SK-N-SH (cell line): ENCODE measurements at regions not wholly inside any gene's neighbourhood (a gene's known extent, or its start where the extent isn't known, plus 50 kb on each side); places are given as distances from the start of the nearest gene placed in this dataset.

ENCODE experiments used
- CTCF ChIA-PET: fragments of 300-600, 350-600 bp; formaldehyde crosslinking; extraction: SDS; loops from one replicate; lab custom pipeline; 2021; lab: Yijun Ruan, JAX
- POLR2A ChIA-PET: fragments of 350-600 bp; sonication (Branson Sonifier 250); formaldehyde crosslinking; extraction: SDS; loops from one replicate; lab custom pipeline; 2020; ENCODE audit warnings: antibody characterized with exemption, inconsistent platforms; lab: Yijun Ruan, JAX
- DNase-seq: peaks from one replicate; pipeline ENCODE4 v3.0.0; 2012
- H2AFZ ChIP-seq: fragments of 200-600 bp; sonication (generic); 2 replicates; pipeline ENCODE4 v1.8.1; 2016; ENCODE audit warnings: antibody characterized with exemption, mild to moderate bottlenecking, low read depth
- H3F3A ChIP-seq: fragments of 200-600 bp; sonication (generic); replicated peaks from 2 replicates; pipeline ENCODE3; 2016; ENCODE audit warnings: antibody characterized with exemption, mild to moderate bottlenecking; ENCODE audit not compliant: insufficient read depth
- H3K27ac ChIP-seq, 2 experiments: fragments of 200-500 bp in 1 of 2; fragments of 200-600 bp in 1 of 2; sonication (Bioruptor generic) in 1 of 2; sonication (generic), shearing (Covaris generic) in 1 of 2; 2 replicates each; pipeline versions ENCODE4 v1.5.1 to v1.6.1; 2014 to 2016; ENCODE audit warnings: low read depth in 2 of 2, inconsistent platforms in 1 of 2, low read length in 1 of 2, mild to moderate bottlenecking in 1 of 2, mixed read lengths in 1 of 2
- H3K27me3 ChIP-seq: fragments of 200-600 bp; sonication (generic), shearing (Covaris generic); 2 replicates; pipeline ENCODE4 v1.6.1; 2016; ENCODE audit warnings: mixed run types; ENCODE audit not compliant: insufficient read depth
- H3K36me3 ChIP-seq, 2 experiments: fragments of 200-500 bp in 1 of 2; fragments of 200-600 bp in 1 of 2; sonication (Bioruptor generic) in 1 of 2; sonication (generic) in 1 of 2; replicated peaks in 1 of 2; 2 replicates each; pipeline versions ENCODE3 to v1.5.1; 2014 to 2016; ENCODE audit warnings: low read length in 1 of 2, mild to moderate bottlenecking in 1 of 2; ENCODE audit not compliant: insufficient read depth in 2 of 2, control insufficient read depth in 1 of 2
- H3K4me1 ChIP-seq, 2 experiments: fragments of 200-500 bp in 1 of 2; fragments of 200-600 bp in 1 of 2; sonication (Bioruptor generic) in 1 of 2; sonication (generic), shearing (Covaris generic) in 1 of 2; 2 replicates each; pipeline versions ENCODE4 v1.5.1 to v1.6.1; 2014 to 2016; ENCODE audit warnings: low read depth in 1 of 2, low read length in 1 of 2, mixed run types in 1 of 2; ENCODE audit not compliant: insufficient read depth in 2 of 2, control insufficient read depth in 1 of 2
- H3K4me2 ChIP-seq: fragments of 200-600 bp; sonication (generic), shearing (Covaris generic); 2 replicates; pipeline ENCODE4 v1.6.1; 2017; ENCODE audit warnings: mixed run types
- H3K4me3 ChIP-seq, 2 experiments: fragments of 200-500 bp in 1 of 2; fragments of 200-600 bp in 1 of 2; sonication (Bioruptor generic) in 1 of 2; sonication (generic), shearing (Covaris generic) in 1 of 2; 2 replicates each; pipeline versions ENCODE4 v1.5.1 to v1.8.1; 2014 to 2016; ENCODE audit warnings: low read depth in 2 of 2, inconsistent platforms in 1 of 2, low read length in 1 of 2, mild to moderate bottlenecking in 1 of 2, mixed read lengths in 1 of 2, moderate library complexity in 1 of 2
- H3K79me2 ChIP-seq: fragments of 200-600 bp; sonication (generic); 2 replicates; pipeline ENCODE4 v1.8.1; 2017; ENCODE audit warnings: mild to moderate bottlenecking; ENCODE audit not compliant: insufficient read depth
- H3K9ac ChIP-seq: fragments of 200-600 bp; sonication (generic); 2 replicates; pipeline ENCODE4 v1.6.1; 2017; ENCODE audit warnings: mixed run types
- H3K9me2 ChIP-seq: fragments of 200-600 bp; sonication (generic); 2 replicates; pipeline ENCODE4 v1.6.1; 2017; ENCODE audit warnings: mixed run types
- H3K9me3 ChIP-seq: fragments of 200-600 bp; sonication (generic); 2 replicates; pipeline ENCODE4 v1.6.1; 2017; ENCODE audit warnings: mixed run types, mild to moderate bottlenecking, moderate library complexity
- H4K20me1 ChIP-seq: fragments of 200-600 bp; sonication (generic); 2 replicates; pipeline ENCODE4 v1.6.1; 2017; ENCODE audit warnings: mild to moderate bottlenecking, mixed run types; ENCODE audit not compliant: insufficient read depth
- CTCF ChIP-seq: fragments of 200-600 bp; sonication (generic); IDR thresholded peaks from 2 replicates; pipeline ENCODE4 v1.6.1; 2017; ENCODE audit warnings: antibody characterized with exemption, mild to moderate bottlenecking, moderate library complexity
- EP300 ChIP-seq, 2 experiments: IDR thresholded peaks; 2 replicates each; pipeline versions ENCODE4 v1.4.0 to v1.6.1; 2012; ENCODE audit warnings: borderline replicate concordance in 1 of 2, low read depth in 1 of 2, low read length in 1 of 2
- EZH2phosphoT487 ChIP-seq: fragments of 200-600 bp; sonication (generic); IDR thresholded peaks from 2 replicates; pipeline ENCODE4 v1.6.1; 2017; ENCODE audit warnings: low read depth, mixed run types, mild to moderate bottlenecking, antibody characterized with exemption, moderate library complexity, borderline replicate concordance
- FOSL2 ChIP-seq: IDR thresholded peaks from 2 replicates; pipeline ENCODE4 v1.4.0; 2012; ENCODE audit warnings: low read depth, mild to moderate bottlenecking, moderate library complexity, borderline replicate concordance
- FOXJ3 ChIP-seq: sonication (generic); formaldehyde crosslinking; IDR thresholded peaks from 2 replicates; pipeline ENCODE4 v1.5.1; 2020; ENCODE audit warnings: mild to moderate bottlenecking, missing genetic modification reagents
- GABPA ChIP-seq: IDR thresholded peaks from 2 replicates; pipeline ENCODE4 v1.4.0; 2012; ENCODE audit warnings: low read depth, mild to moderate bottlenecking
- JUND ChIP-seq: IDR thresholded peaks from 2 replicates; pipeline ENCODE4 v1.4.0; 2012
- MEF2A ChIP-seq: IDR thresholded peaks from 2 replicates; pipeline ENCODE4 v1.4.0; 2012; ENCODE audit warnings: low read depth, borderline replicate concordance
- NRF1 ChIP-seq: IDR thresholded peaks from 2 replicates; pipeline ENCODE4 v1.6.1; 2012; ENCODE audit warnings: low read depth, mild to moderate bottlenecking, low read length
- POLR2AphosphoS5 ChIP-seq: IDR thresholded peaks from 2 replicates; pipeline ENCODE4 v1.6.1; 2012; ENCODE audit warnings: low read depth, low read length
- RAD21 ChIP-seq: IDR thresholded peaks from 2 replicates; pipeline ENCODE4 v1.6.1; 2012; ENCODE audit warnings: mild to moderate bottlenecking, low read length
- REST ChIP-seq: IDR thresholded peaks from 2 replicates; pipeline ENCODE4 v1.6.1; 2012; ENCODE audit warnings: mild to moderate bottlenecking, low read depth, low read length, moderate library complexity
- RFX5 ChIP-seq: IDR thresholded peaks from 2 replicates; pipeline ENCODE4 v1.6.1; 2012; ENCODE audit warnings: mild to moderate bottlenecking, improper control_type of control experiment, low read length
- RXRA ChIP-seq: IDR thresholded peaks from 2 replicates; pipeline ENCODE4 v1.4.0; 2012; ENCODE audit warnings: low read depth, mild to moderate bottlenecking, borderline replicate concordance
- SMC3 ChIP-seq: IDR thresholded peaks from 2 replicates; pipeline ENCODE4 v1.6.1; 2012; ENCODE audit warnings: low read depth, low read length, improper control_type of control experiment
- TEAD4 ChIP-seq: IDR thresholded peaks from 2 replicates; pipeline ENCODE4 v1.4.0; 2012; ENCODE audit warnings: mild to moderate bottlenecking, borderline replicate concordance; ENCODE audit not compliant: insufficient read depth
- USF1 ChIP-seq: IDR thresholded peaks from 2 replicates; pipeline ENCODE4 v1.4.0; 2012; ENCODE audit warnings: low read depth, borderline replicate concordance
- USF2 ChIP-seq: fragments of 150-350 bp; IDR thresholded peaks from 2 replicates; pipeline ENCODE4 v1.6.1; 2017; ENCODE audit warnings: antibody characterized with exemption, low read length, low read depth, borderline replicate concordance
- YY1 ChIP-seq: IDR thresholded peaks from 2 replicates; pipeline ENCODE4 v1.4.0; 2012; ENCODE audit warnings: low read depth, mild to moderate bottlenecking
- ZBTB33 ChIP-seq: IDR thresholded peaks from 2 replicates; pipeline ENCODE4 v1.4.0; 2012; ENCODE audit warnings: low read depth, borderline replicate concordance
- WGBS: methylation state at CpG from one replicate; pipeline ENCODE4 v1.1.6; 2017; ENCODE audit warnings: low lambda C conversion rate; 5-methylcytosine and 5-hydroxymethylcytosine counted together

- no peak overlapping the region for H2AFZ ChIP-seq
- H4K20me1 ChIP-seq = no peaks in the 10 kb centered on the region
- no peaks in the 10 kb centered on the region for H3K27me3 ChIP-seq
- H3K4me3 ChIP-seq = no peak overlapping the region
- H3K27ac ChIP-seq = no peak overlapping the region
- no peaks in the 10 kb centered on the region for H3K9me3 ChIP-seq
- no peaks in the 10 kb centered on the region for H3K4me1 ChIP-seq
- no peak for TF ChIP-seq RXRA
- no peak for TF ChIP-seq FOSL2
- no peak for TF ChIP-seq SMC3
- no peak for TF ChIP-seq FOXJ3
- TF ChIP-seq CTCF = no peak
- TF ChIP-seq MEF2A = no peak
- no peak for TF ChIP-seq RFX5
- TF ChIP-seq NRF1 = no peak
- no peak for TF ChIP-seq JUND
- no peak for TF ChIP-seq ZBTB33
- no peak for TF ChIP-seq EP300 (IDR thresholded peaks at IDR 0.05; ENCODE audit: borderline replicate concordance in 1 of 2, low read depth in 1 of 2, low read length in 1 of 2)
- TF ChIP-seq EZH2phosphoT487 = no peak
- no peak for TF ChIP-seq USF1
- no peak for TF ChIP-seq POLR2AphosphoS5
- TF ChIP-seq GABPA = no peak
- TF ChIP-seq REST = no peak
- no peak for TF ChIP-seq RAD21
- TF ChIP-seq YY1 = no peak
- no peak for TF ChIP-seq TEAD4
- TF ChIP-seq USF2 = no peak
- no peaks in the 10 kb centered on the region for H3K79me2 ChIP-seq
- ChIA-PET CTCF (no interaction called here), POLR2A (no interaction called here)
- H3K9ac ChIP-seq = no peak overlapping the region
- H3F3A ChIP-seq = no peaks in the 10 kb centered on the region
- H3K36me3 ChIP-seq = no peaks in the 10 kb centered on the region
- no peaks in the 10 kb centered on the region for H3K9me2 ChIP-seq
- H3K4me2 ChIP-seq = no peak overlapping the region
- DNase-seq = no peak
- 0% methylated on average over 1 of the region's 1 CpG for WGBS
These were observed 111.7 kb downstream of the GALR1 start for GRCh38 chr18:77361382-77361781.
